ENCODE measurements at regions not wholly inside any gene's neighbourhood (a gene's known extent, or its start where the extent isn't known, plus 50 kb on each side); places are given as distances from the start of the nearest gene placed in this dataset.

- TF ChIP-seq EZH2 (IDR thresholded peaks at IDR 0.05; ENCODE audit: borderline replicate concordance, insufficient read depth, low read length, poor library complexity, severe bottlenecking) (no peak), POLR2AphosphoS5 (IDR thresholded peaks at IDR 0.05) (no peak), TAF1 (IDR thresholded peaks at IDR 0.05; ENCODE audit: low read depth) (no peak)
- TF ChIP-seq, protein P1, sequence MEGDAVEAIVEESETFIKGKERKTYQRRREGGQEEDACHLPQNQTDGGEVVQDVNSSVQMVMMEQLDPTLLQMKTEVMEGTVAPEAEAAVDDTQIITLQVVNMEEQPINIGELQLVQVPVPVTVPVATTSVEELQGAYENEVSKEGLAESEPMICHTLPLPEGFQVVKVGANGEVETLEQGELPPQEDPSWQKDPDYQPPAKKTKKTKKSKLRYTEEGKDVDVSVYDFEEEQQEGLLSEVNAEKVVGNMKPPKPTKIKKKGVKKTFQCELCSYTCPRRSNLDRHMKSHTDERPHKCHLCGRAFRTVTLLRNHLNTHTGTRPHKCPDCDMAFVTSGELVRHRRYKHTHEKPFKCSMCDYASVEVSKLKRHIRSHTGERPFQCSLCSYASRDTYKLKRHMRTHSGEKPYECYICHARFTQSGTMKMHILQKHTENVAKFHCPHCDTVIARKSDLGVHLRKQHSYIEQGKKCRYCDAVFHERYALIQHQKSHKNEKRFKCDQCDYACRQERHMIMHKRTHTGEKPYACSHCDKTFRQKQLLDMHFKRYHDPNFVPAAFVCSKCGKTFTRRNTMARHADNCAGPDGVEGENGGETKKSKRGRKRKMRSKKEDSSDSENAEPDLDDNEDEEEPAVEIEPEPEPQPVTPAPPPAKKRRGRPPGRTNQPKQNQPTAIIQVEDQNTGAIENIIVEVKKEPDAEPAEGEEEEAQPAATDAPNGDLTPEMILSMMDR (IDR thresholded peaks at IDR 0.05; ENCODE audit: poor library complexity, severe bottlenecking) = no peak
These were observed 1003.9 kb downstream of the FLRT2 start for GRCh38 chr14:86533834-86534233.
